GM10266 (cell line): ENCODE measurements at regions not wholly inside any gene's neighbourhood (a gene's known extent, or its start where the extent isn't known, plus 50 kb on each side); places are given as distances from the start of the nearest gene placed in this dataset.

Experiments used
- DNase-seq: peaks from one replicate; pipeline ENCODE4 v3.0.0; 2012; ENCODE audit errors: extremely low spot score
- TF ChIP-seq, protein P1 (sequence below): IDR thresholded peaks from 2 replicates; pipeline ENCODE4 v1.5.1; 2012; ENCODE audit warnings: mild to moderate bottlenecking, low read depth; ENCODE audit not compliant: control insufficient read depth, insufficient read depth; ENCODE audit errors: missing control alignments

DNA sequence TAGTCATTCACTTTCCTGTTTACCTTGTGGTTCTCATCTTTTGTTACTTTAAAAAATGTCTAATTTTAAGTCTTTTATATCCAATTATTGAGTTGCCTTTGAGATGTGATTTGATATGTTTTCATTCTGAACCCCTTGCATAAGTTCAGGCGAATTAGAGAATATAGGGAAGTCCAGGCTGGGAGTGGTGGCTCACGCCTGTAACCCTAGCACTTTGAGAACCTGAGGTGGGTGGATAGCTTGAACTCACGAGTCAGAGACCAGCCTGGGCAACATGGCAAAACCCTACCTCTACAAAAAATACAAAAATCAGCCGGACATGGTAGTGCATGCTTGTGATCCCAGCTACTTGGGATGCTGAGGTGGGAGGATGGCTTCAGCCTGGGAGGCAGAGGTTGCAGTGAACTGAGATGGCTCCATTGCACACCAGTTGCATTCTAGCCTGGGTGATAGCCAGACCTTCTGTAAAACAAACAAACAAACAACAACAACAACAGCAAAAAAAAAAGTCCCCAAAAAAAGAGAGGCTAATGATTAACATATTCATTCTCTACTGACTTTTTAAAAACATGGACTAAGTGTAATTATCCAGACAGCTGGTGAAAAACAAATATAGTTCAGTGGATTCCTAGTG, 451.1 kb upstream of the RGS6 start:
- TF ChIP-seq, protein P1, sequence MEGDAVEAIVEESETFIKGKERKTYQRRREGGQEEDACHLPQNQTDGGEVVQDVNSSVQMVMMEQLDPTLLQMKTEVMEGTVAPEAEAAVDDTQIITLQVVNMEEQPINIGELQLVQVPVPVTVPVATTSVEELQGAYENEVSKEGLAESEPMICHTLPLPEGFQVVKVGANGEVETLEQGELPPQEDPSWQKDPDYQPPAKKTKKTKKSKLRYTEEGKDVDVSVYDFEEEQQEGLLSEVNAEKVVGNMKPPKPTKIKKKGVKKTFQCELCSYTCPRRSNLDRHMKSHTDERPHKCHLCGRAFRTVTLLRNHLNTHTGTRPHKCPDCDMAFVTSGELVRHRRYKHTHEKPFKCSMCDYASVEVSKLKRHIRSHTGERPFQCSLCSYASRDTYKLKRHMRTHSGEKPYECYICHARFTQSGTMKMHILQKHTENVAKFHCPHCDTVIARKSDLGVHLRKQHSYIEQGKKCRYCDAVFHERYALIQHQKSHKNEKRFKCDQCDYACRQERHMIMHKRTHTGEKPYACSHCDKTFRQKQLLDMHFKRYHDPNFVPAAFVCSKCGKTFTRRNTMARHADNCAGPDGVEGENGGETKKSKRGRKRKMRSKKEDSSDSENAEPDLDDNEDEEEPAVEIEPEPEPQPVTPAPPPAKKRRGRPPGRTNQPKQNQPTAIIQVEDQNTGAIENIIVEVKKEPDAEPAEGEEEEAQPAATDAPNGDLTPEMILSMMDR, result no peak
- no peak for DNase-seq

DNA sequence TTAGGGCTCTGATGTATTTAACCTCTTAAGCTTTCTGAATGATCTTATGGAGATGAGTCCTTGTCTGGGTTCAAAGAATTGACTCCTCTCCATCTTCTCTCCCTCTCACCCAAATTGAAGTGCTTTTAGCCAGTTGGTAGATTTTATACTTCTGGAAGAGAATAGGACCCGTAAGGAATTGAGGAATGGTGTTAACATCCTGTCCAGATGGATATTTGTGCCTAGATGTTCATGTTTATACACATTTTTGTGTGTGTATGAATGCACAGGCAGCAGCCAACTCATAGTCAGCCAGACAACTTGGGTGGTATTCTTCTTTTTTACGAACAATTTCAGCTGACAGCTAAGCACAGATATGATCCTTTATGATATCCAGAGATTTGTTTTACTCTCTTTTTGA, 449.6 kb upstream of the RGS6 start:
- TF ChIP-seq, protein P1, result no peak
- DNase-seq, result no peak

DNA sequence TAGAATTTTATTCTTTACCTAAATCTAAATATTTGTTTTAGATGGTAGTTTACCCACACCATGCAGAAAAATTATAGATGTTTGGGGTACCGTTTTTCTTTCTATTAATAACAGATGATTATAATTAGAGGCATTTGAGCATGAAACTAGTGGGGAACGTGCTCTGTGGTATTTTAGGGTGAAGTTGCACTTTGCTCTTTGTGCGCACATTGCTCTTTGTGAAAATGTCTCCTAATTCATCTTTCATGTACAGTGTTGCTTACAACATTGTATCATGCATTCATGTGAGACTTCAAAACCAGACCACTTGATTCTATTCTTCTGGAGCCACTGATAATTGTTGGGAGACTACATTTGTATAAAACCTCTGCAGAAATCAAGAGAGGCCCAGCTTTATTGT, 449.1 kb upstream of the RGS6 start:
- DNase-seq, result no peak
- TF ChIP-seq, protein P1, result no peak

DNA sequence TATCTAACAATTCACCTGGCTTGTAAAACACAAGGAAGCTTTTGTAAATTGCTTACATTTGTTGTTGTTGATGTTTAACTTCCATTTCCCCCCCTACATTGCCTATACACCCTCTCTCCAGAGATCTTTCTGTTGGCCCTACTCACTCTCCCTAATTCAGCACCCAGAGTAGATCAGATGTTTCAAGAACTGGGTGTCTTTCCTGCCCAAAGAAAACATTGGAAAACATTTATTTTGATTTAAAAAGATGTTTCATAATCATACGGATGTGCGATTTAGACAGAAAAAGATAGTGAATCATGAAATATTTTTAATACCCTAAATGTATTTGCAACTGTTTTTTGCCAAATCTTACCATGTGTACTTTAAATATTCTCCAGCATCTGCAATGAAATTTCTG, 446.4 kb upstream of the RGS6 start:
- DNase-seq, result no peak
- TF ChIP-seq, protein P1, result no peak

DNA sequence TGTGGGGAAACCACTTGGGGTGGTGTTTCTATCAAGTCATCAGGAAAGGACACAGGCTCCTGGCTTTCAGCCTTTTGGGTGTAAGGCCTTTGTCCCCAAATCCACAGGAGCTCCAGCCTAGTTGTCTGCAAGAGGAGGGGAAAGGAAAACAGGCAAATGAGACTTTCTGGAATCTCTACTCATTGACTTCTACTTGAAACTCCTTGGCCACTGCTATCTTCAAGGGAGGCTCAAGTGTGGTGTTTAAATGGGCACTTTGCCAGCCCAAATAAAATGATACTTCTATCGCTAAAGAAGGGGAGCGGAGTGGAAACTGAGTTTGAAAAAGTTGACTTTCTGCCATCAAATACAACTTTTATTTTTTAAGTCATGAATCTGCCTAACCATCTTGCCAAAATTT, 445.9 kb upstream of the RGS6 start:
- TF ChIP-seq, protein P1, result no peak
- no peak for DNase-seq

DNA sequence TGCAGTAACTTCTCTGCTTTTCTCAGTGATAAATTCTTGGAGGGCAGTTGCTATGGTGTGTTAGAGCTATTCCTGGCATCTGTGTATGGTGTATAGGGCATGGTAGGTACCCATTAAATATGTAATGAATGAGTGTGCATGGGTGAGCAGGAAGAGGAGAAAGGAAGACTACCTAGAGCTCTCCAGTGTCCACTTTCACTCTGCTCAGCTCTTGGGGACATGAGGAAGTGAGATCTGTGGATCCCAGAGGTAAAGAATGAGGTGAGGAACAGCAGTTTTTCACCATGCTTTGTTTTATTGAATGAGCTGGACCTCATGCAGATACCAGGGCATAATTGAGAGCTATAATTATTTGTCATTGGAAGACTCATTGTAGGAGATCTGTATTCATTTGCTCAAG, 444.8 kb upstream of the RGS6 start:
- TF ChIP-seq, protein P1, result no peak
- DNase-seq, result no peak

DNA sequence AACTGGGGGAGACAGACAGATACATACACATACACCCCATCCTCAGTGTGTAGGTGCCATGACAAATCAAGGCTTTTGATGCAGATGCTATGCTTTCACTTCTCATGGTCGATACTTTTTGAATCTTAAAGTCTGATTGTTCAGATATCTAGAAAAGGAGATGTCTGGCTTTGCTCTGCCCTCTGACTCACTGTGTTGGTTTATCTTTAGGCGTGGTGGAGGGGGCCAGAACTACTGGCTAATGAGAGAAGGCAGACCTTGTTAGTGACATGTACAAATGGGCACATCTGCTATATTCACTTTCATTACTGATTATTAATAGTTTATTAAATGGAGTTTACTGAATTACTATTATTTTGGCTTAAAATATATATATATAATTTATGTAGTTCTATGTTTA, 444.3 kb upstream of the RGS6 start:
- TF ChIP-seq, protein P1, result no peak
- no peak for DNase-seq
